GM23338 (cell line): ENCODE measurements at regions not wholly inside any gene's neighbourhood (a gene's known extent, or its start where the extent isn't known, plus 50 kb on each side); places are given as distances from the start of the nearest gene placed in this dataset.

Source experiments
- ATAC-seq: fragments of 200-7000 bp; cut with Tn5 transposase; 3 replicates; pipeline ENCODE4 v1.9.1; 2020
- DNase-seq: peaks from one replicate; pipeline ENCODE4 v3.0.0-alpha.2; 2015; ENCODE audit warnings: low spot score
- H2AFZ ChIP-seq: fragments of 200-600 bp; sonication (generic); 2 replicates; pipeline ENCODE4 v1.8.0; 2016; ENCODE audit warnings: antibody characterized with exemption, mild to moderate bottlenecking, moderate library complexity
- H3F3A ChIP-seq: fragments of 200-600 bp; sonication (generic); replicated peaks from 2 replicates; pipeline ENCODE4 v1.8.0; 2017; ENCODE audit warnings: antibody characterized with exemption, mixed run types, low read depth
- H3K27ac ChIP-seq: fragments of 200-600 bp; sonication (generic); 2 replicates; pipeline ENCODE4 v1.6.1; 2016; ENCODE audit warnings: low read depth
- H3K27me3 ChIP-seq: fragments of 200-600 bp; sonication (generic); 2 replicates; pipeline ENCODE4 v1.8.0; 2016; ENCODE audit warnings: mild to moderate bottlenecking, mixed run types, moderate library complexity; ENCODE audit not compliant: insufficient read depth
- H3K36me3 ChIP-seq: fragments of 200-600 bp; sonication (generic); 2 replicates; pipeline ENCODE4 v1.8.0; 2016; ENCODE audit warnings: mild to moderate bottlenecking; ENCODE audit not compliant: insufficient read depth
- H3K4me1 ChIP-seq: fragments of 200-600 bp; sonication (generic); 2 replicates; pipeline ENCODE4 v1.8.0; 2016; ENCODE audit warnings: mild to moderate bottlenecking, moderate library complexity; ENCODE audit not compliant: insufficient read depth
- H3K4me2 ChIP-seq: fragments of 200-600 bp; sonication (generic); 2 replicates; pipeline ENCODE4 v1.7.1; 2017; ENCODE audit warnings: mixed run types
- H3K4me3 ChIP-seq: fragments of 200-600 bp; sonication (generic); 2 replicates; pipeline ENCODE4 v1.6.1; 2016; ENCODE audit warnings: mixed run types
- H3K79me2 ChIP-seq: fragments of 200-600 bp; sonication (generic); replicated peaks from 2 replicates; pipeline ENCODE4 v1.8.0; 2017; ENCODE audit warnings: mild to moderate bottlenecking; ENCODE audit not compliant: insufficient read depth
- H3K9me2 ChIP-seq: fragments of 200-600 bp; sonication (generic); 2 replicates; pipeline ENCODE4 v1.8.0; 2017; ENCODE audit not compliant: insufficient read depth
- H4K20me1 ChIP-seq: fragments of 200-600 bp; sonication (generic); replicated peaks from 2 replicates; pipeline ENCODE4 v1.8.0; 2017; ENCODE audit warnings: mild to moderate bottlenecking; ENCODE audit not compliant: insufficient read depth
- H3K27ac Mint-ChIP-seq: 2 replicates; pipeline ENCODE4 v1.8.0; 2020; ENCODE audit warnings: inconsistent platforms, mild to moderate bottlenecking, moderate library complexity, mixed read lengths
- H3K27me3 Mint-ChIP-seq: 3 replicates; pipeline ENCODE4 v1.8.0; 2022; ENCODE audit warnings: low read depth, mild to moderate bottlenecking, moderate library complexity, mixed read lengths, inconsistent platforms; ENCODE audit not compliant: insufficient read depth, poor library complexity
- H3K36me3 Mint-ChIP-seq: 3 replicates; pipeline ENCODE4 v1.8.0; 2021; ENCODE audit warnings: low read depth, mild to moderate bottlenecking, inconsistent platforms, moderate library complexity, mixed read lengths
- H3K4me1 Mint-ChIP-seq: 3 replicates; pipeline ENCODE4 v1.8.0; 2020; ENCODE audit warnings: mild to moderate bottlenecking, inconsistent platforms, mixed read lengths
- H3K4me3 Mint-ChIP-seq: 3 replicates; pipeline ENCODE4 v1.8.0; 2021; ENCODE audit warnings: moderate library complexity, mild to moderate bottlenecking, inconsistent platforms, mixed read lengths
- H3K9me3 Mint-ChIP-seq: 3 replicates; pipeline ENCODE4 v1.8.0; 2020; ENCODE audit warnings: moderate library complexity, mild to moderate bottlenecking, inconsistent platforms, mixed read lengths
- CREB1 ChIP-seq: fragments of 250-450 bp; sonication (Bioruptor Pico); IDR thresholded peaks from 2 replicates; pipeline ENCODE4 v1.5.0; 2020; ENCODE audit warnings: low read depth, mild to moderate bottlenecking, moderate library complexity
- EZH2 ChIP-seq: fragments of 200-600 bp; sonication (generic); IDR thresholded peaks from one replicate; pipeline ENCODE4 v1.8.0; 2017; ENCODE audit warnings: antibody characterized with exemption, mild to moderate bottlenecking, low read depth; ENCODE audit not compliant: unreplicated experiment
- JUNB ChIP-seq: IDR thresholded peaks from one replicate; pipeline ENCODE4 v1.6.1; 2016; ENCODE audit warnings: antibody characterized with exemption; ENCODE audit not compliant: unreplicated experiment
- NANOG ChIP-seq: IDR thresholded peaks from 2 replicates; pipeline ENCODE4 v1.6.1; 2016; ENCODE audit warnings: antibody characterized with exemption, borderline replicate concordance
- POLR2AphosphoS5 ChIP-seq: IDR thresholded peaks from 2 replicates; pipeline ENCODE4 v1.6.1; 2016; ENCODE audit warnings: antibody characterized with exemption, low read depth
- STAT1 ChIP-seq: IDR thresholded peaks from one replicate; pipeline ENCODE4 v1.6.1; 2016; ENCODE audit warnings: antibody characterized with exemption; ENCODE audit not compliant: unreplicated experiment
- ZNF114 ChIP-seq: fragments of 250-450 bp; sonication (Bioruptor Pico); IDR thresholded peaks from 2 replicates; pipeline ENCODE4 v1.5.0; 2020; ENCODE audit warnings: mild to moderate bottlenecking, moderate library complexity
- TF ChIP-seq, protein P1 (sequence below): IDR thresholded peaks from 2 replicates; pipeline ENCODE4 v1.6.1; 2016; ENCODE audit warnings: antibody characterized with exemption
- TF ChIP-seq, protein P2 (sequence below): fragments of 250-450 bp; sonication (Bioruptor Pico); IDR thresholded peaks from 2 replicates; pipeline ENCODE4 v1.5.0; 2020; ENCODE audit warnings: mild to moderate bottlenecking, moderate library complexity

DNA sequence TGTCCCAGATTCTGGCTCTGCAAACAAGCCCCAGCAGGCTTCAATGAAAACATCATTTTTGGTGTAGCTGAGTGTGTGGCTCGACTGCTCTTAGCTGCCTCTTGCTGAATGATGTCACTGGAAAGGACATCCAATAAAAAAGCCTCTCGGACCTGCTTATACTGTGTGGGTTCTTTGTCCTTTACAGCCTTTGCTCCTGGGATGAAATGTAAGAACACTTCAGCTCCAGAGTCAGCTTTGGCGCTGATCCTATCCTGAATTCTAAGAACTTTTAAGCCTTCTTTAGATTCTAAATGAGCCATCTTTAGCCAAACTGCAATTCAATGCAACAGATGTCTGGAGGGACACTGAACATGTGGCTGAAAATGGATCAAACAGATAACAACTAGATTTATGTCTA lies 404.6 kb upstream of the C9orf72 start:
- Mint-ChIP-seq H3K27me3 (no peaks in the 10 kb centered on the region), H3K9me3 (no peaks in the 10 kb centered on the region), H3K27ac (no peak overlapping the region), H3K4me1 (no peaks in the 10 kb centered on the region), H3K36me3 (no peaks in the 10 kb centered on the region), H3K4me3 (no peak overlapping the region)
- peak overlapping the region; percentile 69; the same call in 1 of the 2 replicates for H2AFZ ChIP-seq
- H3K36me3 ChIP-seq = no peaks in the 10 kb centered on the region
- no peak overlapping the region for H3K4me2 ChIP-seq
- H3K27me3 ChIP-seq = no peaks in the 10 kb centered on the region
- H3K4me1 ChIP-seq = no peaks in the 10 kb centered on the region
- H4K20me1 ChIP-seq = no peaks in the 10 kb centered on the region
- TF ChIP-seq JUNB (no peak), ZNF114 (CRISPR knock-in tag) (no peak), STAT1 (no peak), EZH2 (no peak), POLR2AphosphoS5 (no peak)
- TF ChIP-seq, protein P1, sequence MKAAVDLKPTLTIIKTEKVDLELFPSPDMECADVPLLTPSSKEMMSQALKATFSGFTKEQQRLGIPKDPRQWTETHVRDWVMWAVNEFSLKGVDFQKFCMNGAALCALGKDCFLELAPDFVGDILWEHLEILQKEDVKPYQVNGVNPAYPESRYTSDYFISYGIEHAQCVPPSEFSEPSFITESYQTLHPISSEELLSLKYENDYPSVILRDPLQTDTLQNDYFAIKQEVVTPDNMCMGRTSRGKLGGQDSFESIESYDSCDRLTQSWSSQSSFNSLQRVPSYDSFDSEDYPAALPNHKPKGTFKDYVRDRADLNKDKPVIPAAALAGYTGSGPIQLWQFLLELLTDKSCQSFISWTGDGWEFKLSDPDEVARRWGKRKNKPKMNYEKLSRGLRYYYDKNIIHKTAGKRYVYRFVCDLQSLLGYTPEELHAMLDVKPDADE = no peak
- no peaks in the 10 kb centered on the region for H3K9me2 ChIP-seq
- H3K4me3 ChIP-seq = no peak overlapping the region
- no peak overlapping the region for H3K27ac ChIP-seq
- DNase-seq = no peak
- ATAC-seq = no peak
- no peaks in the 10 kb centered on the region for H3F3A ChIP-seq
- no peaks in the 10 kb centered on the region for H3K79me2 ChIP-seq

DNA sequence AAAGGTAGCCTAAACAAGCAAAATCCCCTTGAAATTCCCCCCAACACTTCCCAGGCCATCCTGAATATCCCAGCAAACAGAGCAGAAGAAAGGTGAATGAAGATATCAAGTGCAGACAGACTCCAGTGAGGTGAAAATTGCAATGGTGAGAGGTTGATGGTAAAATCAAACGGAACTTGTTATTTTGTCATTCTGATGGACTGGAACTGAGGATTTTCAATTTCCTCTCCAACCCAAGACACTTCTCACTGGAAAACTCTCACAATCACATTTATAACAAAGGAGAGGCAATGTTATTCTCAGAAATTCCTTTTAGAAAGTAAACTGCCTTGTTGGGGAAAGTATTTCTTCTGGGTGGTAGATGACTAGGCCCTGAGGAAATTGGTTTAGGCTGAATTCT lies 412.4 kb upstream of the C9orf72 start:
- Histone ChIP-seq H3F3A (no peaks in the 10 kb centered on the region), H3K79me2 (no peaks in the 10 kb centered on the region), H3K9me2 (no peaks in the 10 kb centered on the region), H3K27me3 (no peaks in the 10 kb centered on the region), H3K4me1 (no peaks in the 10 kb centered on the region), H3K36me3 (no peaks in the 10 kb centered on the region), H3K4me3 (no peak overlapping the region), H3K27ac (no peak overlapping the region), H2AFZ (no peak overlapping the region), H3K4me2 (no peak overlapping the region), H4K20me1 (no peaks in the 10 kb centered on the region)
- ATAC-seq (no peak), DNase-seq (no peak)
- Mint-ChIP-seq H3K4me3 (no peak overlapping the region), H3K27me3 (no peaks in the 10 kb centered on the region), H3K9me3 (peaks cover 4% of the 10 kb centered on the region), H3K36me3 (no peaks in the 10 kb centered on the region), H3K27ac (no peak overlapping the region), H3K4me1 (peaks cover 4% of the 10 kb centered on the region; the same call in 1 of the 3 replicates)
- TF ChIP-seq, protein P1 = no peak
- no peak for TF ChIP-seq NANOG
- no peak for TF ChIP-seq JUNB
- TF ChIP-seq CREB1 (CRISPR knock-in tag) = no peak
- no peak for TF ChIP-seq POLR2AphosphoS5

DNA sequence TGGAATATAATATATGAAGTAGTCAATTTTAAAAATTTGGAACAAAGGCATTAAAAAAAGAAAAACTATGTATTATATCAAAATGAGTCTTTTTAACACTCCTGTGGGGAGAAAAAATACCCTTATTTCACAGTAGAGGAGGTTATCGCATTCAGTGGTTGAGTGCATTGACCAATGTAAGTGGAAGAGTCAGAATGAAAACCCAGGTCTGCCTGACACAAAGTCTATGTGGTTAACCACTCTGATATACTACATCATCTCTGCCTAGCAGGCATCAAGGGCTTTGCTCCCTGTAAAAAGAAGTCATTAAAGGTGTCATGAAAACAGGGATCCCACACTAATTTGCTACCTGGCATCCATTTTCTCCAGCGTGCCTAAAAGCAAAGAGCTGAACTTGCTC lies 417.2 kb upstream of the C9orf72 start:
- no peak for ATAC-seq
- Mint-ChIP-seq H3K27me3 (no peaks in the 10 kb centered on the region), H3K9me3 (peaks cover 4% of the 10 kb centered on the region), H3K4me3 (no peak overlapping the region), H3K4me1 (peaks cover 7% of the 10 kb centered on the region; the same call in 1 of the 3 replicates), H3K27ac (no peak overlapping the region), H3K36me3 (no peaks in the 10 kb centered on the region)
- no peaks in the 10 kb centered on the region for H3K4me1 ChIP-seq
- no peaks in the 10 kb centered on the region for H3F3A ChIP-seq
- no peak overlapping the region for H3K4me2 ChIP-seq
- H3K36me3 ChIP-seq = no peaks in the 10 kb centered on the region
- H3K4me3 ChIP-seq = no peak overlapping the region
- no peaks in the 10 kb centered on the region for H3K27me3 ChIP-seq
- no peak for DNase-seq
- no peak overlapping the region for H3K27ac ChIP-seq
- no peaks in the 10 kb centered on the region for H3K79me2 ChIP-seq
- no peaks in the 10 kb centered on the region for H3K9me2 ChIP-seq
- H4K20me1 ChIP-seq = no peaks in the 10 kb centered on the region
- no peak overlapping the region; the same call in 1 of the 2 replicates for H2AFZ ChIP-seq
- TF ChIP-seq, protein P2, sequence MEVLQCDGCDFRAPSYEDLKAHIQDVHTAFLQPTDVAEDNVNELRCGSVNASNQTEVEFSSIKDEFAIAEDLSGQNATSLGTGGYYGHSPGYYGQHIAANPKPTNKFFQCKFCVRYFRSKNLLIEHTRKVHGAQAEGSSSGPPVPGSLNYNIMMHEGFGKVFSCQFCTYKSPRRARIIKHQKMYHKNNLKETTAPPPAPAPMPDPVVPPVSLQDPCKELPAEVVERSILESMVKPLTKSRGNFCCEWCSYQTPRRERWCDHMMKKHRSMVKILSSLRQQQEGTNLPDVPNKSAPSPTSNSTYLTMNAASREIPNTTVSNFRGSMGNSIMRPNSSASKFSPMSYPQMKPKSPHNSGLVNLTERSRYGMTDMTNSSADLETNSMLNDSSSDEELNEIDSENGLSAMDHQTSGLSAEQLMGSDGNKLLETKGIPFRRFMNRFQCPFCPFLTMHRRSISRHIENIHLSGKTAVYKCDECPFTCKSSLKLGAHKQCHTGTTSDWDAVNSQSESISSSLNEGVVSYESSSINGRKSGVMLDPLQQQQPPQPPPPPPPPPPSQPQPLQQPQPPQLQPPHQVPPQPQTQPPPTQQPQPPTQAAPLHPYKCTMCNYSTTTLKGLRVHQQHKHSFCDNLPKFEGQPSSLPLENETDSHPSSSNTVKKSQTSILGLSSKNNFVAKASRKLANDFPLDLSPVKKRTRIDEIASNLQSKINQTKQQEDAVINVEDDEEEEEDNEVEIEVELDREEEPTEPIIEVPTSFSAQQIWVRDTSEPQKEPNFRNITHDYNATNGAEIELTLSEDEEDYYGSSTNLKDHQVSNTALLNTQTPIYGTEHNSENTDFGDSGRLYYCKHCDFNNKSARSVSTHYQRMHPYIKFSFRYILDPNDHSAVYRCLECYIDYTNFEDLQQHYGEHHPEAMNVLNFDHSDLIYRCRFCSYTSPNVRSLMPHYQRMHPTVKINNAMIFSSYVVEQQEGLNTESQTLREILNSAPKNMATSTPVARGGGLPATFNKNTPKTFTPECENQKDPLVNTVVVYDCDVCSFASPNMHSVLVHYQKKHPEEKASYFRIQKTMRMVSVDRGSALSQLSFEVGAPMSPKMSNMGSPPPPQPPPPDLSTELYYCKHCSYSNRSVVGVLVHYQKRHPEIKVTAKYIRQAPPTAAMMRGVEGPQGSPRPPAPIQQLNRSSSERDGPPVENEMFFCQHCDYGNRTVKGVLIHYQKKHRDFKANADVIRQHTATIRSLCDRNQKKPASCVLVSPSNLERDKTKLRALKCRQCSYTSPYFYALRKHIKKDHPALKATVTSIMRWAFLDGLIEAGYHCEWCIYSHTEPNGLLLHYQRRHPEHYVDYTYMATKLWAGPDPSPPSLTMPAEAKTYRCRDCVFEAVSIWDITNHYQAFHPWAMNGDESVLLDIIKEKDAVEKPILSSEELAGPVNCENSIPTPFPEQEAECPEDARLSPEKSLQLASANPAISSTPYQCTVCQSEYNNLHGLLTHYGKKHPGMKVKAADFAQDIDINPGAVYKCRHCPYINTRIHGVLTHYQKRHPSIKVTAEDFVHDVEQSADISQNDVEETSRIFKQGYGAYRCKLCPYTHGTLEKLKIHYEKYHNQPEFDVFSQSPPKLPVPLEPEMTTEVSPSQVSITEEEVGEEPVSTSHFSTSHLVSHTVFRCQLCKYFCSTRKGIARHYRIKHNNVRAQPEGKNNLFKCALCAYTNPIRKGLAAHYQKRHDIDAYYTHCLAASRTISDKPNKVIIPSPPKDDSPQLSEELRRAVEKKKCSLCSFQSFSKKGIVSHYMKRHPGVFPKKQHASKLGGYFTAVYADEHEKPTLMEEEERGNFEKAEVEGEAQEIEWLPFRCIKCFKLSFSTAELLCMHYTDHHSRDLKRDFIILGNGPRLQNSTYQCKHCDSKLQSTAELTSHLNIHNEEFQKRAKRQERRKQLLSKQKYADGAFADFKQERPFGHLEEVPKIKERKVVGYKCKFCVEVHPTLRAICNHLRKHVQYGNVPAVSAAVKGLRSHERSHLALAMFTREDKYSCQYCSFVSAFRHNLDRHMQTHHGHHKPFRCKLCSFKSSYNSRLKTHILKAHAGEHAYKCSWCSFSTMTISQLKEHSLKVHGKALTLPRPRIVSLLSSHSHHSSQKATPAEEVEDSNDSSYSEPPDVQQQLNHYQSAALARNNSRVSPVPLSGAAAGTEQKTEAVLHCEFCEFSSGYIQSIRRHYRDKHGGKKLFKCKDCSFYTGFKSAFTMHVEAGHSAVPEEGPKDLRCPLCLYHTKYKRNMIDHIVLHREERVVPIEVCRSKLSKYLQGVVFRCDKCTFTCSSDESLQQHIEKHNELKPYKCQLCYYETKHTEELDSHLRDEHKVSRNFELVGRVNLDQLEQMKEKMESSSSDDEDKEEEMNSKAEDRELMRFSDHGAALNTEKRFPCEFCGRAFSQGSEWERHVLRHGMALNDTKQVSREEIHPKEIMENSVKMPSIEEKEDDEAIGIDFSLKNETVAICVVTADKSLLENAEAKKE (CRISPR knock-in tag) = no peak
- TF ChIP-seq ZNF114 (CRISPR knock-in tag) (no peak), STAT1 (no peak), POLR2AphosphoS5 (no peak)
